Loucy (cell line): ENCODE measurements at regions not wholly inside any gene's neighbourhood (a gene's known extent, or its start where the extent isn't known, plus 50 kb on each side); places are given as distances from the start of the nearest gene placed in this dataset.

ENCODE experiments used
- H2AFZ ChIP-seq: fragments of 200-600 bp; sonication (generic); 2 replicates; pipeline ENCODE4 v1.6.0; 2016; ENCODE audit warnings: antibody characterized with exemption, mild to moderate bottlenecking, low read length, moderate library complexity
- H3F3A ChIP-seq: fragments of 200-600 bp; 2 replicates; pipeline ENCODE4 v1.6.0; 2016; ENCODE audit warnings: antibody characterized with exemption, low read depth, mild to moderate bottlenecking
- H3K27me3 ChIP-seq: fragments of 200-600 bp; sonication (generic); 2 replicates; pipeline ENCODE4 v1.6.1; 2014; ENCODE audit warnings: low read length, mild to moderate bottlenecking; ENCODE audit not compliant: insufficient read depth, poor library complexity, severe bottlenecking
- H3K36me3 ChIP-seq: fragments of 200-600 bp; sonication (generic); 2 replicates; pipeline ENCODE4 v1.6.1; 2016; ENCODE audit warnings: low read length; ENCODE audit not compliant: insufficient read depth
- H3K4me1 ChIP-seq: fragments of 200-600 bp; sonication (generic); 2 replicates; pipeline ENCODE4 v1.5.1; 2014; ENCODE audit warnings: low read length, mild to moderate bottlenecking; ENCODE audit not compliant: insufficient read depth, poor library complexity, severe bottlenecking
- H3K4me2 ChIP-seq: fragments of 200-600 bp; sonication (generic); 2 replicates; pipeline ENCODE4 v1.6.0; 2014; ENCODE audit warnings: antibody characterized with exemption, low read length, low read depth, mild to moderate bottlenecking; ENCODE audit not compliant: poor library complexity, severe bottlenecking
- H3K4me3 ChIP-seq: fragments of 200-600 bp; sonication (generic); 2 replicates; pipeline ENCODE4 v1.5.1; 2014; ENCODE audit warnings: low read length, mild to moderate bottlenecking, mixed read lengths; ENCODE audit not compliant: poor library complexity, severe bottlenecking
- H3K79me2 ChIP-seq: fragments of 200-600 bp; sonication (generic); 2 replicates; pipeline ENCODE4 v1.6.1; 2014; ENCODE audit warnings: low read length; ENCODE audit not compliant: insufficient read depth
- H3K9ac ChIP-seq: fragments of 200-600 bp; sonication (generic); 2 replicates; pipeline ENCODE4 v1.6.0; 2014; ENCODE audit warnings: mild to moderate bottlenecking, low read depth, low read length, moderate library complexity; ENCODE audit not compliant: poor library complexity, severe bottlenecking
- H3K9me2 ChIP-seq: fragments of 200-600 bp; sonication (generic); replicated peaks from 2 replicates; pipeline ENCODE4 v1.6.1; 2016; ENCODE audit warnings: low read depth, low read length, mixed read lengths
- H3K9me3 ChIP-seq: fragments of 200-600 bp; sonication (generic); 2 replicates; pipeline ENCODE4 v1.6.1; 2014; ENCODE audit warnings: mild to moderate bottlenecking, antibody characterized with exemption, low read length, low read depth; ENCODE audit not compliant: insufficient read depth
- H4K20me1 ChIP-seq: fragments of 200-600 bp; sonication (generic); 2 replicates; pipeline ENCODE4 v1.6.0; 2014; ENCODE audit warnings: antibody characterized with exemption, low read length, mild to moderate bottlenecking; ENCODE audit not compliant: insufficient read depth, poor library complexity, severe bottlenecking
- CTCF ChIP-seq: fragments of 200-600 bp; sonication (generic); conservative IDR thresholded peaks from 2 replicates; pipeline ENCODE4 v1.5.1; 2014; ENCODE audit warnings: mild to moderate bottlenecking, antibody characterized with exemption, low read length
- EZH2phosphoT487 ChIP-seq: fragments of 200-600 bp; IDR thresholded peaks from 2 replicates; pipeline ENCODE4 v1.6.1; 2018; ENCODE audit warnings: antibody characterized with exemption, mild to moderate bottlenecking, moderate library complexity, borderline replicate concordance

- H3K9ac ChIP-seq = no peak overlapping the region
- H3F3A ChIP-seq = no peaks in the 10 kb centered on the region
- no peak overlapping the region for H2AFZ ChIP-seq
- H3K27me3 ChIP-seq = no peaks in the 10 kb centered on the region
- no peaks in the 10 kb centered on the region for H3K9me2 ChIP-seq
- no peaks in the 10 kb centered on the region for H4K20me1 ChIP-seq
- TF ChIP-seq EZH2phosphoT487 (no peak), CTCF (no peak)
- no peak overlapping the region for H3K4me2 ChIP-seq
- no peaks in the 10 kb centered on the region for H3K79me2 ChIP-seq
- no peaks in the 10 kb centered on the region for H3K9me3 ChIP-seq
- no peaks in the 10 kb centered on the region for H3K36me3 ChIP-seq
- H3K4me1 ChIP-seq = no peaks in the 10 kb centered on the region
- no peak overlapping the region for H3K4me3 ChIP-seq
Observed at GRCh38 chr10:10141782-10142382, 875.8 kb upstream of the CELF2 start.

DNA sequence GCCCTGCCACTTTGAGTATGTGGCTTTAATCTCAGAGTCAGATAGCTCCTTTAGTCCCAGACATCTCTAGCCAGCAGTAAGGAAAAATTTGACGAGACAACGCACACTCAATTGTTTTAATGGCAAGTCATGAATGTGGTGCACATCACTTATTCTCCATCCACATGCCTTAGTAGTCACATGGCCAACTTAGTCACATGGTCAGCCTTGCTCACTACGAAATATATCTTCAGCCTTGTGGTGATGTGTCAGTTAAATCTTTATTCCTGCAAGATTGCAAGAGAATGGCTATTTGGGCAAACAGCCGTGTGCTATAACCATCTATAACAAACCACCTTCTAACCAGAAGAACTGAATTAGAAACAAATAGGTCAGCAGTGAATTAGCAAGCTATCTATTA is 871.1 kb upstream of the CELF2 start:
- Histone ChIP-seq H3K36me3 (no peaks in the 10 kb centered on the region), H3K27me3 (no peaks in the 10 kb centered on the region), H2AFZ (no peak overlapping the region), H3F3A (no peaks in the 10 kb centered on the region), H4K20me1 (no peaks in the 10 kb centered on the region), H3K9me3 (no peaks in the 10 kb centered on the region), H3K4me1 (no peaks in the 10 kb centered on the region), H3K9me2 (no peaks in the 10 kb centered on the region), H3K4me3 (no peak overlapping the region), H3K79me2 (no peaks in the 10 kb centered on the region), H3K9ac (no peak overlapping the region), H3K4me2 (no peak overlapping the region)
- TF ChIP-seq EZH2phosphoT487 = no peak
- TF ChIP-seq CTCF = no peak

- TF ChIP-seq CTCF = no peak
- no peak for TF ChIP-seq EZH2phosphoT487
- Histone ChIP-seq H3K9me3 (no peaks in the 10 kb centered on the region), H3K4me2 (no peak overlapping the region), H3F3A (no peaks in the 10 kb centered on the region), H3K27me3 (no peaks in the 10 kb centered on the region), H3K4me3 (no peak overlapping the region), H4K20me1 (no peaks in the 10 kb centered on the region), H3K9me2 (no peaks in the 10 kb centered on the region), H3K79me2 (no peaks in the 10 kb centered on the region), H3K4me1 (no peaks in the 10 kb centered on the region), H3K9ac (no peak overlapping the region), H3K36me3 (no peaks in the 10 kb centered on the region), H2AFZ (no peak overlapping the region)
Observed at GRCh38 chr10:10149899-10150298, 867.8 kb upstream of the CELF2 start.
